ENCODE measurements at regions not wholly inside any gene's neighbourhood (a gene's known extent, or its start where the extent isn't known, plus 50 kb on each side); places are given as distances from the start of the nearest gene placed in this dataset.

GRCh38 chr14:35964697-35965286, 138.7 kb downstream of the BRMS1L start:
- TF ChIP-seq CTCF (conservative IDR thresholded peaks at IDR 0.05; ENCODE audit: low read depth, low read length) (no peak), EZH2phosphoT487 (IDR thresholded peaks at IDR 0.05; ENCODE audit: borderline replicate concordance, low read length) (no peak)
